ENCODE measurements at regions not wholly inside any gene's neighbourhood (a gene's known extent, or its start where the extent isn't known, plus 50 kb on each side); places are given as distances from the start of the nearest gene placed in this dataset.

GRCh38 chr5:101997235-101997634, 298.8 kb downstream of the SLCO4C1 start (continued):
- no peak for TF ChIP-seq CHD7 (IDR thresholded peaks at IDR 0.05; ENCODE audit: insufficient replicate concordance, low read length)
- TF ChIP-seq USF2 (IDR thresholded peaks at IDR 0.05; ENCODE audit: low read length) = no peak
- no peak for TF ChIP-seq ATF2 (IDR thresholded peaks at IDR 0.05; ENCODE audit: low read length)
- TF ChIP-seq CTCF (IDR thresholded peaks at IDR 0.05; ENCODE audit: control extremely low read depth in 1 of 3, insufficient read depth in 1 of 3, low read depth in 1 of 3, low read length in 3 of 3) = no peak
- TF ChIP-seq BACH1 (IDR thresholded peaks at IDR 0.05; ENCODE audit: low read length) = no peak
- TF ChIP-seq CHD1 (IDR thresholded peaks at IDR 0.05; ENCODE audit: low read depth, low read length) = no peak
- TF ChIP-seq NRF1 (IDR thresholded peaks at IDR 0.05; ENCODE audit: low read depth, low read length) = no peak

Measured in H1 (cell line).